VCaP (cell line): ENCODE measurements at regions not wholly inside any gene's neighbourhood (a gene's known extent, or its start where the extent isn't known, plus 50 kb on each side); places are given as distances from the start of the nearest gene placed in this dataset.

ENCODE experiments used
- H3K27ac ChIP-seq: fragments of 450-650 bp; 2 replicates; pipeline ENCODE4 v1.5.1; 2017
- CTCF ChIP-seq: fragments of 450-650 bp; conservative IDR thresholded peaks from 2 replicates; pipeline ENCODE4 v1.5.1; 2017; ENCODE audit warnings: mild to moderate bottlenecking, moderate library complexity

GRCh38 chr7:101699399-101699798 lies 70.3 kb upstream of the MYL10 start:
- TF ChIP-seq CTCF, result no peak
- H3K27ac ChIP-seq, result no peak overlapping the region

GRCh38 chr7:101699881-101700823 lies 71.1 kb upstream of the MYL10 start:
- TF ChIP-seq CTCF, result no peak
- H3K27ac ChIP-seq, result no peak overlapping the region

GRCh38 chr7:101701153-101701794 lies 72.2 kb upstream of the MYL10 start:
- H3K27ac ChIP-seq, result no peak overlapping the region
- no peak for TF ChIP-seq CTCF

GRCh38 chr7:101702362-101702850 lies 73.3 kb upstream of the MYL10 start:
- TF ChIP-seq CTCF, result peak; percentile 49; the same call in 1 of the 2 replicates

GRCh38 chr7:101705331-101705730 lies 76.2 kb upstream of the MYL10 start:
- H3K27ac ChIP-seq, result no peak overlapping the region
- no peak for TF ChIP-seq CTCF

More at GRCh38 chr7:101702362-101702850, 73.3 kb upstream of the MYL10 start:
- H3K27ac ChIP-seq, result no peak overlapping the region

- TF ChIP-seq CTCF, result no peak
- no peak overlapping the region for H3K27ac ChIP-seq
These were observed 78.5 kb upstream of the MYL10 start for GRCh38 chr7:101707587-101707986.

- H3K27ac ChIP-seq, result no peak overlapping the region
- TF ChIP-seq CTCF, result no peak
These were observed 79.1 kb upstream of the MYL10 start for GRCh38 chr7:101708223-101708622.
